HEK293T (cell line): ENCODE measurements at regions not wholly inside any gene's neighbourhood (a gene's known extent, or its start where the extent isn't known, plus 50 kb on each side); places are given as distances from the start of the nearest gene placed in this dataset.
"Not testable (repeated sequence)": the region's sequence is repeated elsewhere in the genome, so short reads cannot be mapped to it uniquely, and the experiment has no call there.

Experiments
- CTCF ChIA-PET: fragments of 350-600 bp; formaldehyde crosslinking; extraction: SDS; loops from one replicate; lab custom pipeline; 2021; ENCODE audit warnings: antibody characterized with exemption, inconsistent platforms; lab: Yijun Ruan, JAX
- POLR2A ChIA-PET: fragments of 350-600 bp; formaldehyde crosslinking; extraction: SDS; loops from one replicate; lab custom pipeline; 2020; ENCODE audit warnings: antibody characterized with exemption, inconsistent platforms; lab: Yijun Ruan, JAX
- DNase-seq: peaks from one replicate; pipeline ENCODE4 v3.0.0; 2012; ENCODE audit warnings: mixed read lengths; ENCODE audit errors: extremely low spot score
- ARNT ChIP-seq: fragments of 450-650 bp; IDR thresholded peaks from 2 replicates; pipeline ENCODE4 v1.6.1; 2017; ENCODE audit warnings: mild to moderate bottlenecking
- BHLHE40 ChIP-seq: fragments of 450-650 bp; IDR thresholded peaks from 2 replicates; pipeline ENCODE4 v1.6.1; 2016; ENCODE audit warnings: mild to moderate bottlenecking, moderate library complexity, borderline replicate concordance
- CTBP1 ChIP-seq: fragments of 450-650 bp; IDR thresholded peaks from 2 replicates; pipeline ENCODE4 v1.6.1; 2016; ENCODE audit warnings: borderline replicate concordance
- ELF4 ChIP-seq: fragments of 450-650 bp; IDR thresholded peaks from 2 replicates; pipeline ENCODE4 v1.6.1; 2017; ENCODE audit warnings: antibody characterized with exemption
- FOXA1 ChIP-seq: fragments of 450-650 bp; IDR thresholded peaks from 2 replicates; pipeline ENCODE4 v1.6.1; 2016; ENCODE audit warnings: mild to moderate bottlenecking
- FOXK2 ChIP-seq: fragments of 450-650 bp; IDR thresholded peaks from 2 replicates; pipeline ENCODE4 v1.6.1; 2016; ENCODE audit warnings: mild to moderate bottlenecking
- FOXM1 ChIP-seq: fragments of 450-650 bp; IDR thresholded peaks from 2 replicates; pipeline ENCODE4 v1.6.1; 2017; ENCODE audit warnings: mild to moderate bottlenecking, borderline replicate concordance
- HDGF ChIP-seq: fragments of 450-650 bp; IDR thresholded peaks from 2 replicates; pipeline ENCODE4 v1.6.1; 2017; ENCODE audit warnings: antibody characterized with exemption, borderline replicate concordance
- L3MBTL2 ChIP-seq: fragments of 450-650 bp; conservative IDR thresholded peaks from 2 replicates; pipeline ENCODE4 v1.6.1; 2016; ENCODE audit warnings: mild to moderate bottlenecking
- LEF1 ChIP-seq: fragments of 450-650 bp; IDR thresholded peaks from 2 replicates; pipeline ENCODE4 v1.6.1; 2017; ENCODE audit warnings: mild to moderate bottlenecking, borderline replicate concordance
- NFRKB ChIP-seq: fragments of 450-650 bp; IDR thresholded peaks from 2 replicates; pipeline ENCODE4 v1.6.1; 2016; ENCODE audit warnings: mild to moderate bottlenecking, moderate library complexity
- SP1 ChIP-seq: fragments of 450-650 bp; IDR thresholded peaks from 2 replicates; pipeline ENCODE4 v1.6.1; 2017
- SUZ12 ChIP-seq: fragments of 450-650 bp; IDR thresholded peaks from 2 replicates; pipeline ENCODE4 v1.6.1; 2016; ENCODE audit warnings: mild to moderate bottlenecking
- TARDBP ChIP-seq: fragments of 450-650 bp; IDR thresholded peaks from 2 replicates; pipeline ENCODE4 v1.6.1; 2016
- ZNF384 ChIP-seq: fragments of 450-650 bp; IDR thresholded peaks from 2 replicates; pipeline ENCODE4 v1.6.1; 2016
- TF ChIP-seq, protein P1 (sequence below): fragments of 450-650 bp; IDR thresholded peaks from 2 replicates; pipeline ENCODE4 v1.6.1; 2016

DNA sequence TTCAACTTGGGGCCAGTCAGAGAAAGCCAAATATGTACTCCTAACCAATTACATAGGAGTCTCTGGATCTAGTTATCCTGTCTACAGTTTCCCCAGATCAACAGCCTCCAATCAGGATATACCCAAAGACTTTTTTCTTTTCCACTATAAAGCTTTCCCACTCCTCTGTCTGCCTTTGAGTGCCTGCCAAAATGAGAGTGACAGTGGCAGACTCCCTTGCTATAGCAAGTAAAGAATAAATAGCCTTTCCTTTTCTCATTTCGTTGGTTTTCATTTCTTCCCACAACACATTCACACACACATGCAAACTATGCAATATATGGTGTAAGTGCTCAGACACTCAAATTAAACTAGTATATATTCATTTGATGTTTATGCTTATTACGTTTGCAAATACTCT, 302.4 kb upstream of the TACR3 start:
- CTCF ChIA-PET: no interaction called here
- DNase-seq: no peak
- POLR2A ChIA-PET: no interaction called here
- TF ChIP-seq HDGF (no peak), FOXM1 (no peak), FOXK2 (no peak), SP1 (no peak), FOXA1 (no peak), NFRKB (no peak), BHLHE40 (no peak), L3MBTL2 (no peak)

DNA sequence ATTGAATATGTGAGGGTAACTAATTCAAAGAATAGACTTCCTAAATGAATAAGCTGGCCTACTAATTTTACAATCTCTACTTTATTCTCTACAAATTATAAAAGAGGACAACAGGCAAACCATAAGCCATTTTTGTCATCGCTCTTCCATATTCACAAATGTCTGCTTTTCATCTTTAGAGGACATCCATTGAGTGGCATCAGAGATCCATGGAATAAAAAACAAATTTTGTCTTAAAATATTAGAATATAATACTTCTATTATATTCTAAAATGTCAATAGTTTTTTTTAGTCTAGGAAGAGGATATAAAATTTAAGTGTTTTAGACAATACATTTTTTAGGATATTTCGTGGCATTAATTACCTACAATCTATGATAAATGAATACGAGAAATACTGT, 300.9 kb upstream of the TACR3 start:
- ChIA-PET POLR2A (no interaction called here), CTCF (no interaction called here)
- DNase-seq: no peak
- TF ChIP-seq TARDBP (no peak), L3MBTL2 (no peak), FOXK2 (no peak), CTBP1 (no peak), ARNT (no peak), LEF1 (no peak), SP1 (no peak), SUZ12 (no peak)
- TF ChIP-seq, protein P1, sequence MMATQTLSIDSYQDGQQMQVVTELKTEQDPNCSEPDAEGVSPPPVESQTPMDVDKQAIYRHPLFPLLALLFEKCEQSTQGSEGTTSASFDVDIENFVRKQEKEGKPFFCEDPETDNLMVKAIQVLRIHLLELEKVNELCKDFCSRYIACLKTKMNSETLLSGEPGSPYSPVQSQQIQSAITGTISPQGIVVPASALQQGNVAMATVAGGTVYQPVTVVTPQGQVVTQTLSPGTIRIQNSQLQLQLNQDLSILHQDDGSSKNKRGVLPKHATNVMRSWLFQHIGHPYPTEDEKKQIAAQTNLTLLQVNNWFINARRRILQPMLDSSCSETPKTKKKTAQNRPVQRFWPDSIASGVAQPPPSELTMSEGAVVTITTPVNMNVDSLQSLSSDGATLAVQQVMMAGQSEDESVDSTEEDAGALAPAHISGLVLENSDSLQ: no peak

DNA sequence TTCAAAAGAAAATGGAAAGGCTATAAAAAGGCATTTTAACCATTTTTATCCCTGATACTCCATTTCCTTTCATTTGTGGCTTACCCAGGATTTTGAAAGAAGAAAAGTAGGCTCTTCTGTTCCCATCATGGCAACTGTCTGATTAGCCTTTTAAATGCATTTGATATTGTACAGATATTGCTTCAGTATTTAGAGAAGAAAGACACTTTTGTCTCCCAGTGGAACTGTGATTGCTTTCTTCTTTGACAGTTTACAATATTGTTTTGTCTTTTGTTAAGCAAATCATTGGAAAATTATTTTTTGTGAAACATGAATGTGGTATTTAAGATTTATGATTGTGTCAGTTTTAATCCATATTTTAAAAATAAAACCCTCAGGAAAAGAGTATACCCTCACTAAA, 297.4 kb upstream of the TACR3 start:
- CTCF ChIA-PET: no interaction called here
- TF ChIP-seq FOXK2 (no peak), HDGF (no peak), FOXM1 (no peak), BHLHE40 (no peak), TARDBP (no peak), CTBP1 (no peak), SUZ12 (no peak), ARNT (no peak), L3MBTL2 (no peak)
- POLR2A ChIA-PET: no interaction called here
- no peak for DNase-seq

DNA sequence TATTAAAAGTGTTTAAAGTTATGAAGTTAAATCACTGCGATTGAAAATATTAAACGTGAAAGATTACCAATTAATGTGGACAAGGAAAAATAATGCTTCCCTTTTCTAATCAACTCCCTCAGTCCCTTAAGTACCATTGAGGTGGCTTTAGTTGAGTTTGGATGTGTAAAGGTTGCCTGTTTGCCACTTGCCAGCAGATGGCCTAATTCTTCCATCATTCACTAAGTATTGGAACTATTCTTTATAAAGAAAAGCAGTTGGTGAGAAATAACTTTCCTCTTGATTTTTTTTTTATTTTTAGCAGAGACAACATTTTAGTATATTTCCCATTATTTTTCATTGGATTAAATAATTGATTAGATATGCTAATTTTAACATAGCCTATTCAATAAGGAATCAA, 295.9 kb upstream of the TACR3 start:
- no peak for TF ChIP-seq LEF1
- TF ChIP-seq, protein P1: no peak
- no peak for TF ChIP-seq HDGF
- TF ChIP-seq NFRKB: no peak
- TF ChIP-seq CTBP1: no peak
- TF ChIP-seq L3MBTL2: no peak
- TF ChIP-seq FOXA1: no peak
- no peak for TF ChIP-seq ZNF384
- DNase-seq: peak; percentile 9
- POLR2A ChIA-PET: no interaction called here
- CTCF ChIA-PET: no interaction called here

DNA sequence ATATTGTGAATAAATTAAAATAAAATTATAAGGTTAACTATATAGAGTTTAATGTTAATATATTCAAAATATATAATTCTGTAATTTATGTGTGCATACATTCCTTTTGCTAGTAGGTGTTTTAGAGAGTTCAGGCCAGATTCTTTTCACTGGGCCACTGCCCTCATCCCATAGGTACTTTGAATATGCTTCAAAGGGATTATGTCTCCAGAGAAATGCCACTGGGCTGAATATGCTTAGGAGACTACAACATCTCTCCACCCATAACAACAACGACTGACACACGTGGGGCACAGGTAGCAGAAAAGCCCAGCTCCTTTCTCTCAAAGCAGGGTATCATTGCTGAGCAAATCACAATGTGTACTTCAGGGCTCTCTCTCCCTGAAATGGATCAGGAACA, 290.9 kb upstream of the TACR3 start:
- ChIA-PET CTCF (interaction anchor here (0.6 kb wide), 1 partner anchor 850 kb away, joined by 3 read pairs; no protein-coding TSS in a partner anchor), POLR2A (no interaction called here)
- no peak for DNase-seq
- TF ChIP-seq ELF4 (no peak), LEF1 (no peak), CTBP1 (no peak), SUZ12 (no peak), BHLHE40 (no peak), FOXK2 (no peak), ZNF384 (no peak), SP1 (no peak), L3MBTL2 (no peak), FOXM1 (no peak)
- TF ChIP-seq, protein P1: no peak

DNA sequence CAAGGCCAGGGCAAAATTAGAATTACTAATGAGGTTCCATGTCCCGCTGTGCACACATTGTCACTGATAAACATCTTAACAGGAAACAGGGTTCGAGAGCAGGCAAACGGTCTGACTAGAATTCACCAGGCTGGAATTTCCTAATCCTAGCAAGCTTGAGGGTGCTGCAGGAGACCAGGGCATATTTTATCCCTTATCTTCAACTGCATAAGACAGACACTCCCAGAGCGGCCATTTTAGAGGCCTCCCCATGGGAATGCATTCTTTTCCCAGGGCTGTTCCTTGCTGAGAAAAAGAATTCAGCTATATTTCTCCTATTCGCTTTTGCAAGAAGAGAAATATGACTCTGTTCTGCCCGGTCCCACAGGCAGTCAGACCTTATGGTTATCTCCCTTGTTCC, 282.5 kb upstream of the TACR3 start:
- POLR2A ChIA-PET, DNase-seq, CTCF ChIA-PET: not testable (repeated sequence)

DNA sequence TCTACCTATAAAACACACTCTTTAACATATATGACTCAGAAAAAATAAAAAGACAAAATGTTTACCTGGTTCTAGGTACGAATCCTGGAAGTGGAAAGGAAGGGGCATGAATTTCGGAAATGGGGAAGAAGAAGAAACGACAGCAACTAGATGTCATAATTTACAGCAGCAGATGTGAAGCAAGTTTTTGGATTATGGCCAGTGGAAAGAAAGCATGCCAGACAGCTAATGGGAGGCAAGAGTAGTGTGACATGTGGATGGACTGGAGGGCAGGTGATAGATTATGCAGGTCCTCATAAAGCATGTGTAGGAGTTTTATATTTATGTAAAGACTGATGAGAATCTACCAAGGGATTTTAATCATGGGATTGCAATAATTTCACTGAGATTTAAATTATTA, 279.0 kb upstream of the TACR3 start:
- ChIA-PET POLR2A (no interaction called here), CTCF (no interaction called here)
- DNase-seq: no peak
- TF ChIP-seq ELF4: no peak
- TF ChIP-seq, protein P1: no peak
- TF ChIP-seq TARDBP: no peak
- TF ChIP-seq BHLHE40: no peak
- no peak for TF ChIP-seq SUZ12
- no peak for TF ChIP-seq FOXM1
- no peak for TF ChIP-seq ZNF384
- no peak for TF ChIP-seq HDGF
- TF ChIP-seq FOXK2: no peak
- no peak for TF ChIP-seq ARNT
- no peak for TF ChIP-seq LEF1
- no peak for TF ChIP-seq L3MBTL2
- no peak for TF ChIP-seq CTBP1
- no peak for TF ChIP-seq NFRKB
- no peak for TF ChIP-seq FOXA1
- no peak for TF ChIP-seq SP1
